ENCODE measurements at regions not wholly inside any gene's neighbourhood (a gene's known extent, or its start where the extent isn't known, plus 50 kb on each side); places are given as distances from the start of the nearest gene placed in this dataset.

DNA sequence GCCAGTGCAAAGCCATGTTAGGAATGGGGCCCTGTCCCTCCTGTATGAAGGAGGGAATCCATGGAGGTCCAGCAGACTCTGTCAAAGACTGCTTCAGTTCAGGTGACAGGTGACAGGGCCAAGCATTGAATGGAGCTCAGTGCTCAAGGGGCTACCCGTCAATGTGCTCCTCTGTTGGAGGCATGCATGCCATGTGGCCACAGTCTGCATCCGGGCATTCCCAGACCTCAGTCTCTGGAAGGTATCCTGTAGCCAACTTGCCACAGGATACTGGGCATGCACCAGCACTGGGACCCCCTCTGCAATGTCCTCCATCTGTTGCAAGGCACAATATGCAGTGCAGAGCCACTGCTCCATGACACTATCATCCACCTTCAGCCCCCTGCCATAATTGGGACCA, 136.1 kb upstream of the GATB start:
- DNase-seq (ENCODE audit: low read depth, low spot score), result no peak

DNA sequence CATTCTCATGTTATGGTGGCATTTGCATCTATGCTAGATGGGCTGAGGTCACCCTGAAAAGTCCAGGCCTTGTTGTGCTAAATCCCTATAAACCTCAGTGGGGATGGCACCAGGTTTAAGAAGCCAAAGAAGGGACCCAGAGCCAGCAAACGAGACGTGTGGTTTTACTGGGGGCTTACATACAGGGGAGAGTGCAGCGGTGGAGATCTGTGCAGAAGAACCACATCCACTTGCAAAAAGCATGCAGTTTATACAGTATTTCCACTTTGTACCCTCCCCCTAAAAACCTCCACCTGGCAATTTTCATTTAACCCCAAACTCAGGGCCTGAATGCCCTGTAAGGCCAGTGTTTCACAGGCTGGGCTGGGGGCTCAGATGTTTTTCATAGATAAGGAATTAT, 134.9 kb upstream of the GATB start:
- DNase-seq (ENCODE audit: low read depth, low spot score), result no peak

DNA sequence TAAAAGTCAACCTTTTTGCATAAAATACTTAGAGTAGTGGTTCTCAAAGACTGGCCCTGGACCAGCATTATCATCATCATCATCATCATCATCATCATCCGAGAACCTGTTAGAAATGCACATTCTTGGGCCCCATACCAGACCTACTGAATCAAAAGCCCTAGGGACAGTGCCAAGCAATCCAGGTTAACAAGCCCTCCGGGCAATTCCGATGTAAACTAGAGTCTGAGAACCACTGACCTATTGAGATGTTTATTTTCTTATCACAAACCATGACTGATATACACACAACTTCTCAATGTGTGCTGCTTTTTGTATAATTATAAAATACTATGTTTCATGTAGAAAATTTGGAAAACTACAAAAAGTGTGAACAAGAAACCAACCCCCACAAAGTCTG, 133.4 kb upstream of the GATB start:
- no peak for DNase-seq (ENCODE audit: low read depth, low spot score)

DNA sequence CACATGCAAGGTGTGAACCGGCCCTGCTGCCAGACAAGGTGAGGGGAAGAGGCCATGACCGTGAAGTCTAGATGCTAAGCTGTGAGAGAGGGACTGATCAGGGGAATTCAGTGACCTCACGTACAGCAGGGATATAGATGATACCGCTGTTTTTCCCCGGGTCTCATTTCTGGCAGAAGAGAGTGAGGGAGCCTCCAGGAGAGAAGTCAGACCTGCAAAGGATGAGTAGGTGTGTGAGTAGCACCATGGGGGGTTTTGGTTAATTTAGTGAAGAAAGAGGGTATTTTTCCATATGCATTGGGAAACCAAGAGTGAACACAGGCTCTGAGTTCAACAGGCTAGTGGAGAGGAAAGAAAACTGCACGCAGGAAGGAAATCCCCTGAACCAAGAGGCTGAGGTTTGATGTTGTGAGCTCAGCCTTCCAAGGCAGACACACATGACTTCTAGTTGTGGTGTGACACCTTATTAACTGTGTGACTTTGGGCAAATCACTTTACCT, 127.6 kb upstream of the GATB start:
- no peak for DNase-seq (ENCODE audit: low read depth, low spot score)

DNA sequence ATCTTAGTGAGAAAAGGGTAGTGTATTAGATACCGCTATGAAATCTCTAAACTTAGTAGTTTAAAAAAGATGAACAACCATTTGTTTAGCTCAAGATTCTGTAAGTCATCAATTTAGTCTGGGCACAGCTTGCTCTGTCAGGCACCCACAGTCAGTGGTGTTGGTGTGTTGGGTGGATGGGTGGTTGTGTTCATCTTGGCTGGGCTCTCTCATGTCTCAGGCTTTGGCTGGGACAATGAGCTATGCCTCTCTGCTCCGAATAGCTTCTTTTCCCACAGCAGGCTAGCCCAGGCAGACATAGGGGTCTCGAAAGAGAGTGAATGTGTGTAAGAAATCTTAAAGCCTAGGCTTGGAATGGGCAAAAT, 127.0 kb upstream of the GATB start:
- no peak for DNase-seq (ENCODE audit: low read depth, low spot score)

DNA sequence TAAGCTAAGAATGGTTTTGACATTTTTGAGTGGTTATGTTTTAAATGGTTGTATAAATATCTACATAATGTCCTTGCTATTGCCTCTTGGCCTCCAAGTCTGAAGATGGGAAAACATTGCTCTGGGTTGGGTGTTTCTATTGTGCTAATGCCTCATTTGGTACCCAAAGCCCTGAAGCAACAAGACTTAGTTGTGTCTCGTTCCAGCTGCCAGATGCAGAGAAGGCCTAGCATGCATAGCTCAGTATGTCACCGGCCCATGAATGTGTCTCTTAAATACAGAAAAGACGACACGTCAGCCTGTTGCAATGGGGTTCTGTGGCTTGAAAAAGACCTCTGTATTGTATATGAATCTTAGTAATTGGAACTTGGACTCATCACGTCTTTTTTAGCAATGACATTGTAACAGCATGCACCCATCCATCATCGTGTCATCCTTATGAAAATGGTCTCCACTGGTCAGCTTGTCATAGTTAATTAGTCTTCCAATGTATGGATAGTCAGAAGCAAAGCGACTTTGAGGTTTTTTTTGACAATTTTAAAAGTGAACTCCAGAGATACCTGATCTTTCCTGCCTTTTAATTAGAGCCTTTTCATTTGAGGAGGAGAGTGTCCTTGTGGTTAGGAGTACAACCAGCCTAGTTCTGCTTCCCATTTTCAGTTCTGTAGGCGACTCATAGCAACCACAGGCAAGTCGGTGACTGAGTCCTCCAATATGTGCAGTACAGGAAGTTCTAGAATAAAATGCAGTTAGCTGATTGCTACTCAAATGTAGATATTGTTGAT, 126.4 kb upstream of the GATB start:
- no peak for DNase-seq (ENCODE audit: low read depth, low spot score)

DNA sequence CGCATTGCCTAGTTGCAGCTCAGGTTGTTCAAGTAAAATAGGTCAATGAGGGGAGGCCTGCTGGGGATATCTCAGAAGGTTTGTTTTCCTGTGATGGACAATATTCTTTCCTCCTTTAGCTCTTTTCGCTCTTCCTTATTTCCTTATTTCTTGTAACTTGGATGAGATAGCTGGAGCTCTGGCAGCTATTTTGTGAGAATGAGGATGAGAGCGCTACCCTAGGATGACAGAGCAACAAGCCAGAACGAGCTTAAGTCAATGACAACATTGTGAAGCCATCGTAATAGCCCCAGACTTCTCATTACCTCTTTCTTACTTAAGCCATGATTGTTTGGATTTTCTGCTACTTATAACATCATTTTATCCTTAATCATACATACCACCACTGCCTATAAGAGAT, 124.3 kb upstream of the GATB start:
- DNase-seq (ENCODE audit: low read depth, low spot score), result no peak

DNA sequence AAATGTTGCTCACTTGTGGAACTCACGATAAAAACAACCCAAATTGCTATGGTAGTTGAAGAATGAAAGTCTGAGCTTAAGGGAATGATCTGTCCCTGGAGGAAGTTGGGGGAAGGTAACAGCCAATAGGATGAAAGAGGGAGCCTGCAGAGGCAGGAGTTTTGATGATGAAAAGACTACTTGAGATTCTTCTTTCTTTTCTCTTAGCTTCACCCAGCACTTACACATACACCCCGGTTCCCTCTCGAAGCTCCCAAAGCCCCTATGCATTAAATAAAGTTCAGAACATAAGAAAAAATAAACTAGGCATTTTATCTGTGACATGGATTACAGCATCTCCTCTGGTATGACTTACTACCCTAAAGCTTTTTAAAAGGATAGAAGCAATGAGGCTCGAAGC, 122.9 kb upstream of the GATB start:
- no peak for DNase-seq (ENCODE audit: low read depth, low spot score)

DNA sequence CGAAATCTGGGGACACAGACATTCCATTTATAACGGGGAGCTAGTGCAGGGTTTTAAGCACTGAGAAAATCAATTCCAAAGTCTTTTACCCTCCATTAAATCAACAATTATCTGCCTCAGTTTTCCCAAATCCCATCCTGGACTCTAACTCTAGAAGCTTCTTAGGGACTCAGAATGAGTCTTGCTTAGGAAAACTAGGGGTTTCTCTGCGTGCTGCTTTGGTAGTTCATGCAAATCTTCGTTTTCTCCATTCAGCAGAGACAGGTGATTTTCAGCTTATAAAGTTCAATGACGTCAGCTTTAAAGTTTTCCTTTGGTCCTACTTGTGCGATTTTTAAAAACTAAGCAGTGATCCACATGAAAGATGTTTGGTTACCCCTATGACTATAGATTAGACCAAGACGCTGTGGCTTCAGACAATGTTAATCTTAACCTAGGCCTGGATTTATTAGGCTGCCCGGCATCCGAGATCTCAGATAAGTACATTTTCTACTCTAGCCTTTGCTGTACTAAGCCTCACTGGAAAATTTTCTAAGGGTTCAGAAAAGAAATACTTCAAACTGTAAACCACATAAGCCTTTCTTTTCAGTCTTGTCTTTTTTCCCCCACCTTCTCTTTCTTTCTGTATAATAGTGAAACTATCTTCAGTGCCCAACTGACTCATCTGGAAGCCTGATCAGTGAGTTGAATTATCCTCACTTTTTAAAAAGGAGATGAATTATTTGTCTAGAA, 121.4 kb upstream of the GATB start:
- no peak for DNase-seq (ENCODE audit: low read depth, low spot score)

DNA sequence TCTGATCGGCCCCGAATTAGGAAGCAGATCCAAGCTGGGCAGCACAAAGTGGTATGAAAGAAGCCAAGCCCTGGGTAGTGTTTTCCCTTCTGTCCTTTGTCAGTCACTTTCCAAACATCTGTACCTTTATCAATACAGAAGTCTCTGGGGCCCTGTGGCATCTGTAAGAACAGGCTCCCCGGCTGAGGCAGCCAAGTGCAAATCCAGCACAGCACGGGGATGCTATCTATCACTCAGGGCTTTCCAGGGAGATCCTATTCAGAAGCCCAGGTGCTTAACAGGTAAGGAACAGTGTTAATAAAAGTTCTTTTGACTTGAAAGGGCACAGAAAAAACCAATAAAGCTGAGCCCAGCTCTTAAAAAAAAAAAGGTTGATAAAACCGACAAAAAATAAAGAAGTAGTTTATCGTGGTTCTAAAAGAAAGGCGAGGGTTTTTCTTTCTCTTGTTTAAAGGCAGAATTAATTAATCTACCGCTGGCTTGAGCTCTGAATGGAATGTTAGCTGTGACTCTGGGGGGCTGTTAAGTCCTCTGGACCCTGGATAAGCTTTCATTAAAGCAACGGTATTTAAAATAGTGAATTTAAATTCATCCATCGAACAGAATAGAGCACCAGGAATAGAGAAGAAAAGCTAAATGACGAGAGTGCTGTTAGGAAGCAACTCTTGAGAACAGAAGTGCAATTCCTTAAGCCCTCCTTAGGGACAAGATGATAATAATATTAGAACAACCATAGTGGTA, 119.1 kb upstream of the GATB start:
- no peak for DNase-seq (ENCODE audit: low read depth, low spot score)

DNA sequence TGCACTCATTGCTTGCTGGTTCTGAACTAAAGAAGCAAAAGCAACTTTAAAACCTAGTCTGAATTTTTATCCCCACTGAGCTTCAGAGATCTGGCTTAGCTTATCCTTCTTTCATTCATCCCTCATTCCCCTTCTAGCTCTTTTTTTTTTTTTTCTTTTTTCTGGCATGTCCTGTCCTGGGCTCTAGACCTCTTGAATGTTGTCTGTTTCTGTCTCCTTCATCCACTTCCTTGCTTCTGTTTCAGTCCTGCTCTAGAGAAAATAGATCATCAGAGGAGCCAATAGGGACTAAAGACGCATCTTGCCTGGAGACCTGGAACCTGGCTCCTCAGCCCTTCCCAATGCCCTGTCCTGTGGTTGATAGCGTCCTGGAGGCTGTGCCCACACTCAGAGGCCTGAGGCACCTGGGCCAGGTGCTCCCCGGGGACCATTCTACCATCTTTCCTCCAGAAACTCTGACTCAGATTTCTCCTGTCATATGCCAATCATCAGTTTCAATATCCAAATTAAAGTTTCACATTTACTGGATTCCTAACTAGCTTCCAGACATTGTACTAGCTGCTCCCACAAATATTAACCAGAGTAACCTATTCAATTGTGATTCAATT, 115.7 kb upstream of the GATB start:
- DNase-seq (ENCODE audit: low read depth, low spot score), result no peak

DNA sequence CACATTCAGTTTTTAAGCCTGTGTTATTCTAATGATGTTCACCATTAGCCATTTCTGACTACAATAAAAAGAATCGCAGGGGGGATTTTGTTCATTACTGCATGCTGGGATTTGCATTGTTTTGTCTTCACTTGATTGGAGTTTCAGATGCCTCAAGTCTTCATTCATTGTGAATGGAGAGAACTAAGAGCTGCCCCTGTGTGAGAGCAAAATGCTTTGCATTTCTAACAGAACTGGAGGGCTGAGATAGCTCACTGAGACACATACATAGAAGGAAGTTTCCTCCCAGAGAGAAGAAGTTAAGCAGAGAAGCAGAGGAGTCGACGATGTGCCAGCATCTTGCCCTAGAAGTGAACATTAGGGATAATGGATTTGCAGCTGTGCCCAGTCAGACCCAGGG, 113.5 kb upstream of the GATB start:
- peak; percentile 35 for DNase-seq (ENCODE audit: low read depth, low spot score)

DNA sequence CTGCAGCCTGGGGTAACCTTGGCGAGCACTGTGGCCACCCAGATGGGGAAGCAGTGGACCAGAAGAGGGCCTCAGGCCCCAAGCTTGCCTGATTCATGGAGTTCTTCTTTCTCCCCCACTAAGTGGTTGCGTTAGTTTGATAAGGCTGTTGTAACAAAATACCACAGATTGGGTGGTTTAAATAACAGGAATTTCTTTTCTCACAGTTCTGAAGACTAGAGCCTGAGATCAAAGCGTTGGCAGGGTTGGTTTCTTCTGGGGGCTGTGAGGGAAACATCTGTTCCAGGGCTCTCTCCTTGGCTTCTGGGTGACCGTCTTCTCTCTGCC, 105.7 kb upstream of the GATB start:
- no peak for DNase-seq (ENCODE audit: low read depth, low spot score)

DNA sequence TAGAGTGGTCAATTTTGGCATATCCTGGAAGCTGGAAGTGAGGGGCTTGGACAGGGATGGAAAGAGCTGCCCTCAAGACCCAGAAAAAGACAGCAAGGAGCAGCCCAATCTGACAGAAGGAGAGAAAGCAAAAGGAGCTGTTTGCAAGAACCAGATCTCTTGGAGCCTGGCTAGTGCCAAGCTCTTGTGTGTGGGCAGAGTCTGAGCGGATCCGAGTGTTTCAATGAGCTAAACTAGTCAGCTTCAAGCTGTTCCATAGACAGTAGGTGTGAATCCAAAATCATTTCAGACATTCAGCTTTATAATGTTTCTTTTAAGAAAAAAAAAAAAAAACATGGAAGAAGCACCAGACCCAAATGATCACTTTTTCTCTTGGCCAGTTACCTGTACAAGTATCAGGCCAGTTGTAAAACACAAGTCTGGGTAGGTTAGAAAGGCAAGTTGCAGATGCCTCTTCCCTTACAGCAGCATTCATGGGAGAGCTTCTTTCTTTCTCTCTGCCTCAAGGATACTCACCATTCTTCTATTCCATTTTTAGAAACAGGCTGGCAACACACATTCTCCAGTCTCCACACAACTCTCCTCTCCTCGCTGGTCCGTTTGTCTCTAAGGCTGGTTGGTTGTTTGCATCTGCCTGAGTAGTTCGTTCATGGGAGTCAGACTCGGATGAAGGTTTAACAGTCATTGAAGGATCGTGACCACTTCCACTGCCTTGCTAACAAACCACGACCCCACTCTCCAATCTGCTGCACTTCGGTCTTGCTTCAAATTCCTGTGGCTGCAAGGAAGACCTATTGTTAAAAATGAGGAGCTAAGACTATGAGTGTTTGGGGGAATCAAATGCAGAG, 105.2 kb upstream of the GATB start:
- DNase-seq (ENCODE audit: low read depth, low spot score), result no peak

DNA sequence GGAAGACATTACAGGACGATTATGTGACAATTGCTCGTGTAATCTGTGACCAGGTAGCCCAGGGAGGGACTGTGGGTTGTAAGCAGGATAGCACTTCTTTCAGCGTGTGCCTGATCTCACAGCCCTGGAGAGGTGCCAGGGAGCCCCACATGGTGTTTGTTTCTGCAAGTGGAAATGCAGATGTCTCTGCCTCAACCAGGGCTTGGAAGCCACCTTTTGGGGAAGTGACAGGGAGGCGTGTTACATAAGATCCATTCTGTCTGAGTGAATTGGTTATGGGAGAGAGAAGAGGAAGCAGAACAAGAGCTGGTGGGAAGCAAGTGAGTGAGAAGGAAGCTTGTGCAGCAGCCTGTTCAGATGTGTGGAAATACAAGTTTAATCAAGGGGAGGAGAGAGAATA, 104.5 kb upstream of the GATB start:
- DNase-seq (ENCODE audit: low read depth, low spot score), result no peak

DNA sequence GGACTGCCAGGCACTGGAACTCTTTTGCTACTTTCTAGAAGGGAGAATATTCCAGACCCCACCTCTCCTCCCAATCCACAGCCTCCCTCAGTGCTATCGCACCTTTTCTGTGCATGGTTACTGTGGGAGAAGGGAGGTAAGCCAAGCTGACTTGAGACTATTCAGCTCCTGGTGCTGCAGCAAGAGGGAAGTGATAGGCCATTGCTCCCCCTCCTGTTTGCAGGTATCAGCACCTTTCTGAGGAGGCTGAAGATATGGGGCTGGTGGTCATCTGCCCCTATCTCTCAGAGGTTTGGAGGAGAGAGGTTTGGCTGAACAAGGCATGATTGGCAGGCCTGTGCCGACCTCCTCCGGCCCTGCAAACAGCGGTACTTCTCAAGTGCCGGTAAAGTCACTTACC, 103.3 kb upstream of the GATB start:
- DNase-seq (ENCODE audit: low read depth, low spot score), result no peak

DNA sequence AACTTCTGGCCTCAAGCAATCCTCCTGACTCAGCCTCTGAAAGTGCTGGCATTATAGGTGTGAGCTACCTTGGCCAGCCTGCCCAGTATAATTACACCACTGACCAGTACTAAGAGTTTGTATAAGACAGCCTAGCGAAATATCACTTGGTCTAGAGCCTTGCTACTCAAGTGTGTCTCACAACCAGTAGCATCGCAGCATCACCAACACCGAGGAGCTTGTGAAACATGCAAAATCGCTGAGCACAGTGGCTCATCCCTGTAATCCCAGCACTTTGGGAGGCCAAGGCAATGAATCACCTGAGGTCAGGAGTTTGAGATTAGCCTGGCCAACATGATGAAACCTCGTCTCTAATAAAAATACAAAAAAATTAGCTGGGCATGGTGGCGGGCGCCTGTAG, 102.0 kb upstream of the GATB start:
- DNase-seq (ENCODE audit: low read depth, low spot score), result no peak

DNA sequence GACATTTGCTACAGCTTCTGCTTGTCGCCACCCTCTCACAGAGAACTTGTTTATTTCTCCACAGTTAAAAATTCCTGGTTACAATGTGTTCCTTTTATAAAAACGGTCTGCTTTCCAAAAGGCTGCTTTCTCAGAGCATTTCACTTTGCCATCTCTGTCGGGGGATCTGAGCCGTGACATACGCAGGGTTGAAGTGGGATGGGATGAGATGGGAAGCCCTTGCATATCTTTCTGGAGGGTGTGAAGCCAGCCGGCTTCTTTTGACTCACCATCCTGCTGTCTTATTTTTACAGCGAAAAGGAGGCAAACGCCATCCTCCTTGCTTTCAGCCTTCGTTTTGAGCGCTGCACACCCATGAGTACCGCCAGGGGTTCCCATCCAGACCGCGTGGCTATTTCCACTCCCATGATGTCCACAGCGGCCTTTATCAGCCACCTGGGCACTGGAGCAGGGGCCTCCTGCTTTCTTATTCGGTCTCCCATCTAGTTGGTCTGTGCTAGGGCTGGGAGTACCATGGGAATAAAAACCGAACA, 99.8 kb upstream of the GATB start:
- DNase-seq (ENCODE audit: low read depth, low spot score), result no peak

DNA sequence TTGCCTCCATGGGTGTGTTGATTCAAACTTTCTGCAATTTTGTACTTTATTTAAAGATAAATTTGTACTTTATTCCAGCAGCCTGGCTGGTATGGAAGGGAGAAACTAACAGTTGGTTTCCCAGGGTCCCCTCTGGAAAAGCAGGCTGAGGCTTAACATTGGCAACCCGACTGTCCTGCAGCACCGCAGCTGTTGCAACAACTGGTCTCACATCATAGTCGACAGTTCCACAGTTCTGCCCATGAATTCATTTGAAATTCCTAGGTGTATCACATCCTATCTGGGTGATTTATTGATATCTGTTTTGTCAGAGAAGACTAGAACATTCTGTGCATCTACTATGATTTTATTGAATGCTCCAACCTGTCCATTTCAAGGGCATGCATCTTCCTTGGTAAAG, 98.8 kb upstream of the GATB start:
- no peak for DNase-seq (ENCODE audit: low read depth, low spot score)

DNA sequence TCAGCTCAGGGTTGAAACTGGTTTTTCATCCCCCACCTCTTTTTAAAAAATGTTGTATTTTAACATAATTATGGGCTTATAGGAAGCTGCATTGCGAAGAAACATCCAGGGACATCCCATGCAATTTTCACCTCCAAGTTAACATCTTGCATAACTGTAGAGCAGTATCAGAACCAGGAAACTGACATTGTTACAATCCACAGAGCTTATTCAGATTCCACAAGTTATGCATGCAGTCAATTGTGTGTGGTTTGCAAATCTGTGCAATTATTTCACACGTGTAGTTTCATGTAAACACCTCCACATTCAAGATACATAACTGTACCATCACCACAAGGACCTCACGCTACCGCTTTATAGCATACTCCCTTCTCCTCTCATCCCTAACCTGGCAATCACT, 97.5 kb upstream of the GATB start:
- no peak for DNase-seq (ENCODE audit: low read depth, low spot score)

DNA sequence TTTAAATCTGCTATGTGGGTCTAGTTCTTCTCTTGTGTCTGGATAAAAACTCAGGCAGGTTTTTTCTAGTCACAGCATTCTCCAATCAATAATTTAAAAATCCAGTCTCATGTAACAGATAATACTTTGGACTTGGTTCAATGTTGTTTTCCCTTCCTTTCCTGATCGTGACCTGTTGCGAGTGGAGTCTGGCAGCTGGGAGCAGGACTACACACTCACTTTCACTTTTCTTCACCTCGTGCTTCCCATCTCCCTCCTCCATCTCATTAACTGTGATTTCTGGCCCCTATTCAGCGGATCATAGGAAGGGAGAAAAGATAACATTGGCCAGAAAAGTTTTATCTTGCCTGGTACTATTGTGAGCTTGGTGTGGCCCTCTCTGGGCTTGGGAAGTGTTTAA, 96.6 kb upstream of the GATB start:
- DNase-seq (ENCODE audit: low read depth, low spot score), result no peak

All from iPS DF 19.7 (cell line).